ENCODE measurements at regions not wholly inside any gene's neighbourhood (a gene's known extent, or its start where the extent isn't known, plus 50 kb on each side); places are given as distances from the start of the nearest gene placed in this dataset.
A peak's percentile ranks its signal among the peaks of the same experiment; 100 is the strongest.

- H4K20me1 ChIP-seq (ENCODE audit: insufficient read depth, poor library complexity, severe bottlenecking), result no peaks in the 10 kb centered on the region
- WGBS (ENCODE audit: low lambda C conversion rate, missing lambda C conversion rate), result 83% methylated on average over 2 of the region's 2 CpGs
- no peaks in the 10 kb centered on the region for H3K27me3 ChIP-seq
- H2AFZ ChIP-seq, result no peak overlapping the region
- H3K9me3 ChIP-seq (ENCODE audit: low read depth), result no peaks in the 10 kb centered on the region
- TF ChIP-seq, protein P1, sequence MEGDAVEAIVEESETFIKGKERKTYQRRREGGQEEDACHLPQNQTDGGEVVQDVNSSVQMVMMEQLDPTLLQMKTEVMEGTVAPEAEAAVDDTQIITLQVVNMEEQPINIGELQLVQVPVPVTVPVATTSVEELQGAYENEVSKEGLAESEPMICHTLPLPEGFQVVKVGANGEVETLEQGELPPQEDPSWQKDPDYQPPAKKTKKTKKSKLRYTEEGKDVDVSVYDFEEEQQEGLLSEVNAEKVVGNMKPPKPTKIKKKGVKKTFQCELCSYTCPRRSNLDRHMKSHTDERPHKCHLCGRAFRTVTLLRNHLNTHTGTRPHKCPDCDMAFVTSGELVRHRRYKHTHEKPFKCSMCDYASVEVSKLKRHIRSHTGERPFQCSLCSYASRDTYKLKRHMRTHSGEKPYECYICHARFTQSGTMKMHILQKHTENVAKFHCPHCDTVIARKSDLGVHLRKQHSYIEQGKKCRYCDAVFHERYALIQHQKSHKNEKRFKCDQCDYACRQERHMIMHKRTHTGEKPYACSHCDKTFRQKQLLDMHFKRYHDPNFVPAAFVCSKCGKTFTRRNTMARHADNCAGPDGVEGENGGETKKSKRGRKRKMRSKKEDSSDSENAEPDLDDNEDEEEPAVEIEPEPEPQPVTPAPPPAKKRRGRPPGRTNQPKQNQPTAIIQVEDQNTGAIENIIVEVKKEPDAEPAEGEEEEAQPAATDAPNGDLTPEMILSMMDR (IDR thresholded peaks at IDR 0.05; ENCODE audit: poor library complexity), result no peak
- no peak for TF ChIP-seq EZH2 (IDR thresholded peaks at IDR 0.05; ENCODE audit: borderline replicate concordance)
- no peak for TF ChIP-seq EZH2phosphoT487 (IDR thresholded peaks at IDR 0.05; ENCODE audit: low read depth, severe bottlenecking, unreplicated experiment)
- H3K36me3 ChIP-seq (replicated peaks; ENCODE audit: insufficient read depth, low read depth), result no peaks in the 10 kb centered on the region
- no peak for DNase-seq (ENCODE audit: low spot score)
- no peaks in the 10 kb centered on the region for H3K9me2 ChIP-seq (replicated peaks; ENCODE audit: insufficient read depth)
- no peak overlapping the region for H3K4me2 ChIP-seq
- no peaks in the 10 kb centered on the region for H3K4me1 ChIP-seq (ENCODE audit: insufficient read depth)
- no peak overlapping the region for H3K4me3 ChIP-seq
- no peak overlapping the region for H3K27ac ChIP-seq
- H3K79me2 ChIP-seq, result no peaks in the 10 kb centered on the region
Measured at GRCh38 chr10:8950978-8951377, 896.5 kb downstream of the GATA3 start.

DNA sequence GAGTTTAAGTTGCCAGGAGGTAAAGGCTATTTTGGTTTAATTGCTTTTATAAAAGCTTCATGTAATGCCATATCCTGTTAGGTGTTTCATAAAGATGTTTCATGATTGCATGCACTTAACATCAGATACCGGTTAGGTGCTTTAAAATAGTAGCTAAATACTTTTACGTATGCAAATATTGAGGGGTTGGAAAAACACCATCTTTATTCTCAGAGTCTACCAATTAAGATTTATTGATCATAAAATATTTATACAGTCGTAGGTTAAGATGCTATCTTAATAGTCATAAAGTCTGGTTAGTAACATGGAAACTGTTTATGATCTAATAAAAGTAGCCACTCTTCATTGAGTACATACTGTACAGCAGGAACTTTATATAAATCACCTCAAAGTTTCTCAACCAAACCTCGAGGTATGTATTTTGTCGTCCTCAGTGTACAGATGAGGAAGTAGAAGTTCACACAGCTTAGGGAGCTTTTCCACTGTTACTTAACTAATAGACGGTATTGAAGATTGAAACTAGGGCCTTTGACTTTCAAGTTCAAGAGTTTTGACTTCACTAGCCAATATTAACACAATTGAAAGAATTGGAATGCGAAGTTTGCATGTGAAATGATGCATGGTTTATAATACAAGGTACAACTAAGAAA, 897.1 kb downstream of the GATA3 start:
- WGBS (ENCODE audit: low lambda C conversion rate, missing lambda C conversion rate), result 70% methylated on average over 7 of the region's 7 CpGs
- Histone ChIP-seq H3K27ac (no peak overlapping the region), H2AFZ (no peak overlapping the region), H3K9me2 (replicated peaks; ENCODE audit: insufficient read depth) (no peaks in the 10 kb centered on the region), H3K79me2 (no peaks in the 10 kb centered on the region), H3K27me3 (no peaks in the 10 kb centered on the region), H3K9me3 (ENCODE audit: low read depth) (no peaks in the 10 kb centered on the region), H3K4me2 (no peak overlapping the region), H3K36me3 (replicated peaks; ENCODE audit: insufficient read depth, low read depth) (no peaks in the 10 kb centered on the region), H3K4me1 (ENCODE audit: insufficient read depth) (no peaks in the 10 kb centered on the region), H3K4me3 (no peak overlapping the region), H4K20me1 (ENCODE audit: insufficient read depth, poor library complexity, severe bottlenecking) (no peaks in the 10 kb centered on the region)
- TF ChIP-seq EZH2phosphoT487 (IDR thresholded peaks at IDR 0.05; ENCODE audit: low read depth, severe bottlenecking, unreplicated experiment), result no peak
- TF ChIP-seq, protein P1 (IDR thresholded peaks at IDR 0.05; ENCODE audit: poor library complexity), result no peak
- DNase-seq (ENCODE audit: low spot score), result no peak

GRCh38 chr10:8956400-8956799, 901.9 kb downstream of the GATA3 start:
- TF ChIP-seq, protein P1 (IDR thresholded peaks at IDR 0.05; ENCODE audit: poor library complexity), result no peak
- TF ChIP-seq EZH2phosphoT487 (IDR thresholded peaks at IDR 0.05; ENCODE audit: low read depth, severe bottlenecking, unreplicated experiment) (no peak), EZH2 (IDR thresholded peaks at IDR 0.05; ENCODE audit: borderline replicate concordance) (no peak)
- no peak overlapping the region for H2AFZ ChIP-seq
- H3K9me2 ChIP-seq (replicated peaks; ENCODE audit: insufficient read depth), result no peaks in the 10 kb centered on the region
- H3K4me3 ChIP-seq, result no peak overlapping the region
- H3K9me3 ChIP-seq (ENCODE audit: low read depth), result no peaks in the 10 kb centered on the region
- no peaks in the 10 kb centered on the region for H4K20me1 ChIP-seq (ENCODE audit: insufficient read depth, poor library complexity, severe bottlenecking)
- H3K36me3 ChIP-seq (replicated peaks; ENCODE audit: insufficient read depth, low read depth), result no peaks in the 10 kb centered on the region
- no peaks in the 10 kb centered on the region for H3K79me2 ChIP-seq
- H3K4me2 ChIP-seq, result no peak overlapping the region
- H3K27ac ChIP-seq, result no peak overlapping the region
- no peaks in the 10 kb centered on the region for H3K4me1 ChIP-seq (ENCODE audit: insufficient read depth)
- 81% methylated on average over 4 of the region's 4 CpGs for WGBS (ENCODE audit: low lambda C conversion rate, missing lambda C conversion rate)
- no peaks in the 10 kb centered on the region for H3K27me3 ChIP-seq
- DNase-seq (ENCODE audit: low spot score), result no peak

GRCh38 chr10:8962249-8962648, 907.8 kb downstream of the GATA3 start:
- H3K4me2 ChIP-seq, result no peak overlapping the region
- H3K4me1 ChIP-seq (ENCODE audit: insufficient read depth), result no peaks in the 10 kb centered on the region
- no peak overlapping the region for H2AFZ ChIP-seq
- DNase-seq (ENCODE audit: low spot score), result peak; percentile 8
- H3K36me3 ChIP-seq (replicated peaks; ENCODE audit: insufficient read depth, low read depth), result no peaks in the 10 kb centered on the region
- H3K9me2 ChIP-seq (replicated peaks; ENCODE audit: insufficient read depth), result no peaks in the 10 kb centered on the region
- TF ChIP-seq EZH2phosphoT487 (IDR thresholded peaks at IDR 0.05; ENCODE audit: low read depth, severe bottlenecking, unreplicated experiment) (no peak), EZH2 (IDR thresholded peaks at IDR 0.05; ENCODE audit: borderline replicate concordance) (no peak)
- TF ChIP-seq, protein P1 (IDR thresholded peaks at IDR 0.05; ENCODE audit: poor library complexity), result no peak
- H3K27ac ChIP-seq, result no peak overlapping the region
- H3K4me3 ChIP-seq, result no peak overlapping the region
- no peaks in the 10 kb centered on the region for H3K9me3 ChIP-seq (ENCODE audit: low read depth)
- H4K20me1 ChIP-seq (ENCODE audit: insufficient read depth, poor library complexity, severe bottlenecking), result no peaks in the 10 kb centered on the region
- H3K27me3 ChIP-seq, result no peaks in the 10 kb centered on the region
- no peaks in the 10 kb centered on the region for H3K79me2 ChIP-seq
